Neuronal stem cell (in vitro differentiated cells): ENCODE measurements at regions not wholly inside any gene's neighbourhood (a gene's known extent, or its start where the extent isn't known, plus 50 kb on each side); places are given as distances from the start of the nearest gene placed in this dataset.
A peak's percentile ranks its signal among the peaks of the same experiment; 100 is the strongest.
"Not testable (repeated sequence)": the region's sequence is repeated elsewhere in the genome, so short reads cannot be mapped to it uniquely, and the experiment has no call there.

Experiments
- DNase-seq: peaks from one replicate; pipeline ENCODE4 v3.0.0-alpha.2; 2013; ENCODE audit warnings: low spot score
- H2AFZ ChIP-seq: one replicate; pipeline ENCODE4 v1.6.1; 2013; ENCODE audit warnings: mild to moderate bottlenecking, low read length, inconsistent platforms
- H2AK5ac ChIP-seq: 2 replicates; pipeline ENCODE4 v1.6.1; 2013; ENCODE audit warnings: low read depth, mild to moderate bottlenecking, inconsistent platforms, low read length, moderate library complexity, mixed read lengths
- H2BK120ac ChIP-seq: 2 replicates; pipeline ENCODE4 v1.6.1; 2013; ENCODE audit warnings: low read depth, mild to moderate bottlenecking, inconsistent platforms, low read length, moderate library complexity, mixed read lengths
- H2BK12ac ChIP-seq: one replicate; pipeline ENCODE4 v1.6.1; 2013; ENCODE audit warnings: low read length, inconsistent platforms
- H2BK15ac ChIP-seq: 2 replicates; pipeline ENCODE4 v1.6.1; 2013; ENCODE audit warnings: mild to moderate bottlenecking, low read length, inconsistent platforms, mixed read lengths
- H2BK5ac ChIP-seq: one replicate; pipeline ENCODE4 v1.6.1; 2013; ENCODE audit warnings: inconsistent platforms, mild to moderate bottlenecking, low read length, moderate library complexity
- H3K14ac ChIP-seq: one replicate; pipeline ENCODE4 v1.6.1; 2013; ENCODE audit warnings: low read length, inconsistent platforms
- H3K18ac ChIP-seq: 2 replicates; pipeline ENCODE4 v1.6.1; 2013; ENCODE audit warnings: low read length, inconsistent platforms
- H3K23ac ChIP-seq: 2 replicates; pipeline ENCODE4 v1.6.1; 2013; ENCODE audit warnings: low read depth, mild to moderate bottlenecking, mixed read lengths, low read length, inconsistent platforms; ENCODE audit not compliant: poor library complexity
- H3K27ac ChIP-seq: replicated peaks from 3 replicates; pipeline ENCODE4 v1.5.1; 2013; ENCODE audit warnings: low read length, inconsistent platforms
- H3K27me3 ChIP-seq, 3 experiments: 2 replicates each; pipeline ENCODE4 v1.6.1; 2013; ENCODE audit warnings: low read length in 3 of 3, mild to moderate bottlenecking in 2 of 3, inconsistent platforms in 1 of 3, low read depth in 1 of 3, mixed read lengths in 1 of 3, moderate library complexity in 1 of 3; ENCODE audit not compliant: control insufficient read depth in 3 of 3, insufficient read depth in 3 of 3
- H3K36me3 ChIP-seq, 2 donors: replicated peaks in 1 of 2; 2 replicates each; pipeline ENCODE4 v1.6.1; 2013; ENCODE audit warnings: low read length in 2 of 2; ENCODE audit not compliant: control insufficient read depth in 2 of 2, insufficient read depth in 2 of 2
- H3K4ac ChIP-seq: 2 replicates; pipeline ENCODE4 v1.6.1; 2013; ENCODE audit warnings: inconsistent platforms, mild to moderate bottlenecking, low read length, moderate library complexity
- H3K4me1 ChIP-seq, 2 donors: 1 replicate in 1 of 2; 2 replicates in 1 of 2; pipeline ENCODE4 v1.6.1; 2013; ENCODE audit warnings: low read length in 2 of 2, low read depth in 1 of 2; ENCODE audit not compliant: control insufficient read depth in 2 of 2, insufficient read depth in 1 of 2
- H3K4me2 ChIP-seq: one replicate; pipeline ENCODE4 v1.6.1; 2013; ENCODE audit warnings: mild to moderate bottlenecking, low read length, inconsistent platforms; ENCODE audit not compliant: insufficient read depth, poor library complexity, severe bottlenecking
- H3K4me3 ChIP-seq, 2 donors: 2 replicates each; pipeline ENCODE4 v1.5.1; 2013; ENCODE audit warnings: low read length in 2 of 2, mild to moderate bottlenecking in 2 of 2, inconsistent platforms in 1 of 2, moderate library complexity in 1 of 2
- H3K79me1 ChIP-seq: one replicate; pipeline ENCODE4 v1.6.1; 2013; ENCODE audit warnings: low read depth, mild to moderate bottlenecking, inconsistent platforms, low read length, moderate library complexity
- H3K9ac ChIP-seq: one replicate; pipeline ENCODE4 v1.6.1; 2013; ENCODE audit warnings: mild to moderate bottlenecking, low read depth, low read length, inconsistent platforms; ENCODE audit not compliant: poor library complexity
- H3K9me3 ChIP-seq, 2 donors: replicated peaks in 1 of 2; 2 replicates each; pipeline versions ENCODE3 to v1.6.1; 2013; ENCODE audit warnings: low read length in 2 of 2, mild to moderate bottlenecking in 2 of 2, inconsistent platforms in 1 of 2, low read depth in 1 of 2, mixed read lengths in 1 of 2, moderate library complexity in 1 of 2; ENCODE audit not compliant: control insufficient read depth in 2 of 2, insufficient read depth in 1 of 2
- H4K8ac ChIP-seq: one replicate; pipeline ENCODE4 v1.6.1; 2013; ENCODE audit warnings: low read depth, mild to moderate bottlenecking, inconsistent platforms, low read length, moderate library complexity
- H4K91ac ChIP-seq: one replicate; pipeline ENCODE4 v1.6.1; 2013; ENCODE audit warnings: low read length, low read depth, mild to moderate bottlenecking, inconsistent platforms; ENCODE audit not compliant: poor library complexity
- WGBS, 2 donors: extraction: QIAGEN DNeasy Blood & Tissue Kit; methylation state at CpG; one replicate each; pipeline ENCODE4 v1.1.7; 2013; ENCODE audit warnings: missing lambda C conversion rate in 2 of 2, mixed read lengths in 1 of 2; ENCODE audit not compliant: insufficient read length in 2 of 2, insufficient replicate concordance in 1 of 2; ENCODE audit errors: extremely low coverage in 2 of 2; 5-methylcytosine and 5-hydroxymethylcytosine counted together

- not testable (repeated sequence) for H3K27me3 ChIP-seq, H3K14ac ChIP-seq, H3K4me1 ChIP-seq, H2BK15ac ChIP-seq, H2BK120ac ChIP-seq, H3K4ac ChIP-seq, H3K36me3 ChIP-seq, H2BK5ac ChIP-seq, H3K4me2 ChIP-seq, H3K9ac ChIP-seq, H4K8ac ChIP-seq, H2AFZ ChIP-seq, H3K4me3 ChIP-seq, H3K27ac ChIP-seq, DNase-seq, H3K79me1 ChIP-seq, H3K9me3 ChIP-seq
- Histone ChIP-seq H3K18ac (peak overlapping the region; percentile 57), H3K23ac (peak overlapping the region; percentile 55), H2BK12ac (peak overlapping the region; percentile 41), H2AK5ac (peak overlapping the region; percentile 56), H4K91ac (peak overlapping the region; percentile 92)
- no CpG with 5 or more reads among the region's 7 CpGs for WGBS, 2 donors
Observed at GRCh38 chr1:213711833-213712490, 275.8 kb upstream of the PROX1 start.

- H2BK15ac ChIP-seq: no peak overlapping the region
- H4K91ac ChIP-seq: no peak overlapping the region
- no peaks in the 10 kb centered on the region for H3K36me3 ChIP-seq
- no peak overlapping the region for H3K4me3 ChIP-seq
- peak overlapping the region; percentile 29 for H3K27ac ChIP-seq
- H3K4me1 ChIP-seq: peaks cover 0 to 8% of the 10 kb centered on the region in 2 donors
- H3K27me3 ChIP-seq: no peaks in the 10 kb centered on the region
- H3K4ac ChIP-seq: no peak overlapping the region
- H3K9ac ChIP-seq: no peak overlapping the region
- H3K23ac ChIP-seq: no peak overlapping the region
- H2BK120ac ChIP-seq: no peak overlapping the region
- WGBS, 2 donors: no CpG with 5 or more reads among the region's 4 CpGs
- H2BK5ac ChIP-seq: no peak overlapping the region
- H2AK5ac ChIP-seq: no peak overlapping the region
- no peak overlapping the region for H3K4me2 ChIP-seq
- H3K14ac ChIP-seq: no peak overlapping the region
- peak; percentile 32 for DNase-seq
- peaks cover 0 to 3% of the 10 kb centered on the region in 2 donors for H3K9me3 ChIP-seq
- H4K8ac ChIP-seq: no peak overlapping the region
- H2AFZ ChIP-seq: no peak overlapping the region
- no peak overlapping the region for H2BK12ac ChIP-seq
- no peak overlapping the region for H3K18ac ChIP-seq
- H3K79me1 ChIP-seq: no peaks in the 10 kb centered on the region
Observed at GRCh38 chr1:213714645-213715044, 273.1 kb upstream of the PROX1 start.

GRCh38 chr1:213715182-213715581 is 272.6 kb upstream of the PROX1 start:
- Histone ChIP-seq H3K9ac (no peak overlapping the region), H3K27me3 (no peaks in the 10 kb centered on the region), H3K4me3 (no peak overlapping the region), H2BK12ac (no peak overlapping the region), H2BK15ac (no peak overlapping the region), H3K4me2 (no peak overlapping the region), H2BK5ac (no peak overlapping the region), H4K91ac (no peak overlapping the region), H3K23ac (no peak overlapping the region), H3K79me1 (no peaks in the 10 kb centered on the region), H3K27ac (no peak overlapping the region), H2AK5ac (no peak overlapping the region), H2BK120ac (no peak overlapping the region), H4K8ac (no peak overlapping the region), H3K9me3 (peaks cover 0 to 3% of the 10 kb centered on the region in 2 donors), H3K18ac (no peak overlapping the region), H3K4ac (no peak overlapping the region), H2AFZ (no peak overlapping the region), H3K14ac (no peak overlapping the region), H3K4me1 (peaks cover 0 to 8% of the 10 kb centered on the region in 2 donors), H3K36me3 (no peaks in the 10 kb centered on the region)
- WGBS, 2 donors: no CpG with 5 or more reads among the region's 1 CpG
- no peak for DNase-seq

GRCh38 chr1:213719462-213719861 is 268.3 kb upstream of the PROX1 start:
- H3K9ac ChIP-seq: no peak overlapping the region
- H2BK120ac ChIP-seq: no peak overlapping the region
- H3K4me1 ChIP-seq: peaks cover 0 to 6% of the 10 kb centered on the region in 2 donors
- H2BK5ac ChIP-seq: no peak overlapping the region
- H3K18ac ChIP-seq: no peak overlapping the region
- H3K4ac ChIP-seq: no peak overlapping the region
- H2AFZ ChIP-seq: no peak overlapping the region
- H3K14ac ChIP-seq: no peak overlapping the region
- no peak overlapping the region for H3K4me2 ChIP-seq
- peak overlapping the region in 1 of 2 donors; percentile 64 for H3K4me3 ChIP-seq
- no peak overlapping the region for H2AK5ac ChIP-seq
- H3K79me1 ChIP-seq: no peaks in the 10 kb centered on the region
- DNase-seq: no peak
- no peaks in the 10 kb centered on the region for H3K36me3 ChIP-seq
- H2BK15ac ChIP-seq: no peak overlapping the region
- H4K8ac ChIP-seq: no peak overlapping the region
- H3K23ac ChIP-seq: no peak overlapping the region
- no peak overlapping the region for H3K27ac ChIP-seq
- peaks cover 0 to 3% of the 10 kb centered on the region in 2 donors for H3K9me3 ChIP-seq
- no peak overlapping the region for H2BK12ac ChIP-seq
- H4K91ac ChIP-seq: no peak overlapping the region
- no CpG with 5 or more reads among the region's 5 CpGs for WGBS, 2 donors
- no peaks in the 10 kb centered on the region for H3K27me3 ChIP-seq
